MM.1S (cell line): ENCODE measurements at regions not wholly inside any gene's neighbourhood (a gene's known extent, or its start where the extent isn't known, plus 50 kb on each side); places are given as distances from the start of the nearest gene placed in this dataset.

Experiments
- DNase-seq: peaks from one replicate; pipeline ENCODE4 v3.0.0-alpha.2; 2015
- H2AFZ ChIP-seq: fragments of 300-600 bp; sonication (generic); 2 replicates; pipeline ENCODE4 v1.6.0; 2016; ENCODE audit warnings: antibody characterized with exemption, low read length
- H3F3A ChIP-seq: fragments of 300-600 bp; sonication (generic); 2 replicates; pipeline ENCODE4 v1.6.1; 2016; ENCODE audit warnings: mild to moderate bottlenecking, antibody characterized with exemption, low read length, moderate library complexity, mixed read lengths; ENCODE audit not compliant: insufficient read depth
- H3K27ac ChIP-seq: fragments of 300-600 bp; sonication (generic); 2 replicates; pipeline ENCODE4 v1.5.1; 2016; ENCODE audit warnings: mild to moderate bottlenecking, low read length
- H3K27me3 ChIP-seq: fragments of 300-600 bp; sonication (generic); replicated peaks from 2 replicates; pipeline ENCODE4 v1.6.0; 2016; ENCODE audit warnings: low read length; ENCODE audit not compliant: insufficient read depth
- H3K36me3 ChIP-seq: fragments of 300-600 bp; sonication (generic); replicated peaks from 2 replicates; pipeline ENCODE4 v1.6.1; 2016; ENCODE audit warnings: mild to moderate bottlenecking, low read length, mixed read lengths; ENCODE audit not compliant: insufficient read depth
- H3K4me1 ChIP-seq: fragments of 300-600 bp; sonication (generic); 2 replicates; pipeline ENCODE4 v1.6.1; 2016; ENCODE audit warnings: low read length, mixed read lengths
- H3K4me2 ChIP-seq: fragments of 300-600 bp; sonication (generic); 2 replicates; pipeline ENCODE4 v1.6.0; 2016; ENCODE audit warnings: low read depth, low read length
- H3K4me3 ChIP-seq: fragments of 300-600 bp; sonication (generic); 2 replicates; pipeline ENCODE4 v1.5.1; 2016; ENCODE audit warnings: low read length, mixed read lengths
- H3K79me2 ChIP-seq: fragments of 300-600 bp; sonication (generic); 2 replicates; pipeline ENCODE4 v1.6.1; 2016; ENCODE audit warnings: mixed run types, low read length, mixed read lengths
- H3K9ac ChIP-seq: fragments of 300-600 bp; sonication (generic); 2 replicates; pipeline ENCODE4 v1.6.1; 2016; ENCODE audit warnings: low read length, mixed read lengths
- H3K9me2 ChIP-seq: fragments of 300-600 bp; sonication (generic); replicated peaks from 2 replicates; pipeline ENCODE4 v1.6.1; 2016; ENCODE audit warnings: mild to moderate bottlenecking, low read length, mixed read lengths; ENCODE audit not compliant: insufficient read depth
- H3K9me3 ChIP-seq: fragments of 300-600 bp; sonication (generic); replicated peaks from 2 replicates; pipeline ENCODE4 v1.6.1; 2016; ENCODE audit warnings: mild to moderate bottlenecking, low read length, mixed read lengths; ENCODE audit not compliant: insufficient read depth
- H4K20me1 ChIP-seq: fragments of 300-600 bp; sonication (generic); 2 replicates; pipeline ENCODE4 v1.6.1; 2016; ENCODE audit warnings: mild to moderate bottlenecking, low read length, moderate library complexity, mixed read lengths; ENCODE audit not compliant: insufficient read depth
- CTCF ChIP-seq: fragments of 300-600 bp; sonication (generic); IDR thresholded peaks from 2 replicates; pipeline ENCODE4 v1.5.1; 2016; ENCODE audit warnings: antibody characterized with exemption, low read length, mixed read lengths
- EZH2 ChIP-seq: fragments of 300-600 bp; sonication (generic); optimal IDR thresholded peaks from 2 replicates; pipeline ENCODE3; 2017; ENCODE audit warnings: low read depth, mild to moderate bottlenecking, antibody characterized with exemption, low read length, mixed read lengths
- EZH2phosphoT487 ChIP-seq: fragments of 300-600 bp; sonication (generic); IDR thresholded peaks from 2 replicates; pipeline ENCODE4 v1.6.1; 2018; ENCODE audit warnings: antibody characterized with exemption, low read length

GRCh38 chr2:213216461-213216860, 65.0 kb upstream of the IKZF2 start:
- H3K36me3 ChIP-seq, result no peaks in the 10 kb centered on the region
- no peak for TF ChIP-seq CTCF
- TF ChIP-seq EZH2, result no peak
- TF ChIP-seq EZH2phosphoT487, result no peak
- no peak overlapping the region for H3K4me3 ChIP-seq
- no peaks in the 10 kb centered on the region for H3K9me2 ChIP-seq
- H2AFZ ChIP-seq, result no peak overlapping the region
- no peak overlapping the region for H3K27ac ChIP-seq
- H3K9me3 ChIP-seq, result no peaks in the 10 kb centered on the region
- H4K20me1 ChIP-seq, result no peaks in the 10 kb centered on the region
- no peaks in the 10 kb centered on the region for H3K4me1 ChIP-seq
- H3F3A ChIP-seq, result no peaks in the 10 kb centered on the region
- no peak overlapping the region for H3K4me2 ChIP-seq
- no peaks in the 10 kb centered on the region for H3K79me2 ChIP-seq
- no peaks in the 10 kb centered on the region for H3K27me3 ChIP-seq
- H3K9ac ChIP-seq, result no peak overlapping the region
- DNase-seq, result no peak

GRCh38 chr2:213219816-213220215, 64.4 kb upstream of the SPAG16 start:
- Histone ChIP-seq H3K36me3 (no peaks in the 10 kb centered on the region), H2AFZ (no peak overlapping the region), H3K27ac (no peak overlapping the region), H3F3A (no peaks in the 10 kb centered on the region), H3K4me3 (no peak overlapping the region), H3K27me3 (no peaks in the 10 kb centered on the region), H3K9me3 (no peaks in the 10 kb centered on the region), H3K9me2 (no peaks in the 10 kb centered on the region), H3K79me2 (no peaks in the 10 kb centered on the region), H3K4me2 (no peak overlapping the region), H3K4me1 (no peaks in the 10 kb centered on the region), H3K9ac (no peak overlapping the region), H4K20me1 (no peaks in the 10 kb centered on the region)
- TF ChIP-seq EZH2phosphoT487, result no peak
- no peak for TF ChIP-seq CTCF
- no peak for TF ChIP-seq EZH2
- no peak for DNase-seq

- Histone ChIP-seq H3K27me3 (no peaks in the 10 kb centered on the region), H3K4me2 (no peak overlapping the region), H3K9me2 (no peaks in the 10 kb centered on the region), H2AFZ (no peak overlapping the region), H3K9me3 (no peaks in the 10 kb centered on the region), H3K79me2 (no peaks in the 10 kb centered on the region), H3K4me1 (no peaks in the 10 kb centered on the region), H3F3A (no peaks in the 10 kb centered on the region), H3K9ac (no peak overlapping the region), H3K27ac (no peak overlapping the region), H3K4me3 (no peak overlapping the region), H3K36me3 (no peaks in the 10 kb centered on the region), H4K20me1 (no peaks in the 10 kb centered on the region)
- DNase-seq, result no peak
- TF ChIP-seq EZH2 (no peak), CTCF (no peak), EZH2phosphoT487 (no peak)
Observed at GRCh38 chr2:213220967-213221603, 63.2 kb upstream of the SPAG16 start.
